Spinal cord (tissue), 9 donors: ENCODE measurements at regions not wholly inside any gene's neighbourhood (a gene's known extent, or its start where the extent isn't known, plus 50 kb on each side); places are given as distances from the start of the nearest gene placed in this dataset.

Source experiments
- DNase-seq, 6 donors: peaks; one replicate each; pipeline versions ENCODE4 v3.0.0 to v3.0.0-alpha.2; 2013 to 2015; ENCODE audit warnings: low spot score in 6 of 6, low read depth in 4 of 6
- H3K27ac ChIP-seq: one replicate; pipeline ENCODE4 v1.5.1; 2013; ENCODE audit warnings: low read depth, low read length, control low read depth
- H3K27me3 ChIP-seq: one replicate; pipeline ENCODE4 v1.6.1; 2013; ENCODE audit warnings: low read length; ENCODE audit not compliant: control insufficient read depth, insufficient read depth
- H3K36me3 ChIP-seq: one replicate; pipeline ENCODE4 v1.6.1; 2013; ENCODE audit warnings: low read length; ENCODE audit not compliant: control insufficient read depth, insufficient read depth
- H3K4me1 ChIP-seq: one replicate; pipeline ENCODE4 v1.6.1; 2013; ENCODE audit warnings: low read length; ENCODE audit not compliant: control insufficient read depth, insufficient read depth
- H3K4me3 ChIP-seq: one replicate; pipeline ENCODE4 v1.5.1; 2013; ENCODE audit warnings: low read depth, low read length, control low read depth
- H3K9me3 ChIP-seq: one replicate; pipeline ENCODE4 v1.6.1; 2013; ENCODE audit warnings: low read length; ENCODE audit not compliant: control insufficient read depth, insufficient read depth
- WGBS: methylation state at CpG from one replicate; pipeline ENCODE4 v1.1.5; 2013; ENCODE audit warnings: missing lambda C conversion rate; ENCODE audit not compliant: insufficient coverage; 5-methylcytosine and 5-hydroxymethylcytosine counted together
- donor health status: healthy.

GRCh38 chr19:56942756-56943155 lies 102.2 kb upstream of the PEG3 start:
- Histone ChIP-seq H3K36me3 (no peaks in the 10 kb centered on the region), H3K9me3 (peaks cover 2% of the 10 kb centered on the region), H3K4me1 (peaks cover 10% of the 10 kb centered on the region), H3K27ac (no peak overlapping the region), H3K4me3 (no peak overlapping the region), H3K27me3 (no peaks in the 10 kb centered on the region)
- WGBS, result 27% methylated on average over 11 of the region's 17 CpGs
- peak in 2 of 6 donors; percentile 46 to 61 for DNase-seq

GRCh38 chr19:56946159-56946558 lies 105.6 kb upstream of the PEG3 start:
- peak in 5 of 6 donors; percentile 74 to 98 (median 84) for DNase-seq
- H3K4me3 ChIP-seq, result no peak overlapping the region
- H3K36me3 ChIP-seq, result no peaks in the 10 kb centered on the region
- H3K27ac ChIP-seq, result peak overlapping the region; percentile 43
- 0% methylated on average over 3 of the region's 6 CpGs for whole genome bisulfite sequencing
- H3K27me3 ChIP-seq, result no peaks in the 10 kb centered on the region
- H3K4me1 ChIP-seq, result peaks cover 13% of the 10 kb centered on the region
- H3K9me3 ChIP-seq, result peaks cover 2% of the 10 kb centered on the region

GRCh38 chr19:56947206-56947605 lies 106.7 kb upstream of the PEG3 start:
- Histone ChIP-seq H3K27me3 (no peaks in the 10 kb centered on the region), H3K4me1 (peaks cover 13% of the 10 kb centered on the region), H3K9me3 (peaks cover 2% of the 10 kb centered on the region), H3K4me3 (no peak overlapping the region), H3K27ac (no peak overlapping the region), H3K36me3 (no peaks in the 10 kb centered on the region)
- 67% methylated on average over 3 of the region's 7 CpGs for WGBS
- no peak for DNase-seq

- Histone ChIP-seq H3K4me3 (no peak overlapping the region), H3K27me3 (no peaks in the 10 kb centered on the region), H3K36me3 (no peaks in the 10 kb centered on the region), H3K27ac (no peak overlapping the region), H3K4me1 (peaks cover 13% of the 10 kb centered on the region), H3K9me3 (no peaks in the 10 kb centered on the region)
- DNase-seq, result no peak
- 22% methylated on average over 8 of the region's 9 CpGs for WGBS
Observed at GRCh38 chr19:56949626-56950025, 109.1 kb upstream of the PEG3 start.

- 93% methylated on average over 6 of the region's 10 CpGs for WGBS
Observed at GRCh38 chr19:56951672-56952071, 111.1 kb upstream of the PEG3 start.

GRCh38 chr19:56953470-56953869 lies 112.9 kb upstream of the PEG3 start:
- Histone ChIP-seq H3K36me3 (no peaks in the 10 kb centered on the region), H3K4me1 (peaks cover 7% of the 10 kb centered on the region), H3K9me3 (no peaks in the 10 kb centered on the region), H3K27me3 (no peaks in the 10 kb centered on the region), H3K27ac (no peak overlapping the region), H3K4me3 (no peak overlapping the region)
- no CpG with 5 or more reads among the region's 5 CpGs for WGBS
- peak in 1 of 6 donors; percentile 80 for DNase-seq

More at GRCh38 chr19:56951672-56952071, 111.1 kb upstream of the PEG3 start:
- H3K4me3 ChIP-seq, result no peak overlapping the region
- H3K4me1 ChIP-seq, result peaks cover 3% of the 10 kb centered on the region
- no peaks in the 10 kb centered on the region for H3K9me3 ChIP-seq
- H3K27me3 ChIP-seq, result no peaks in the 10 kb centered on the region
- DNase-seq, result no peak
- H3K36me3 ChIP-seq, result no peaks in the 10 kb centered on the region
- no peak overlapping the region for H3K27ac ChIP-seq

- H3K4me3 ChIP-seq, result no peak overlapping the region
- no peaks in the 10 kb centered on the region for H3K9me3 ChIP-seq
- no peak overlapping the region for H3K27ac ChIP-seq
- no peak for DNase-seq
- no peaks in the 10 kb centered on the region for H3K36me3 ChIP-seq
- WGBS, result 77% methylated on average over 13 of the region's 15 CpGs
- H3K27me3 ChIP-seq, result no peaks in the 10 kb centered on the region
- peaks cover 13% of the 10 kb centered on the region for H3K4me1 ChIP-seq
Observed at GRCh38 chr19:56955637-56956216, 115.2 kb upstream of the PEG3 start.

- WGBS, result 71% methylated on average over 4 of the region's 14 CpGs
- Histone ChIP-seq H3K27ac (no peak overlapping the region), H3K27me3 (no peaks in the 10 kb centered on the region), H3K4me1 (peaks cover 15% of the 10 kb centered on the region), H3K9me3 (no peaks in the 10 kb centered on the region), H3K36me3 (no peaks in the 10 kb centered on the region), H3K4me3 (no peak overlapping the region)
- no peak for DNase-seq
Observed at GRCh38 chr19:56956503-56957226, 116.1 kb upstream of the PEG3 start.

- H3K4me1 ChIP-seq, result peaks cover 15% of the 10 kb centered on the region
- H3K4me3 ChIP-seq, result no peak overlapping the region
- no peaks in the 10 kb centered on the region for H3K9me3 ChIP-seq
- no peaks in the 10 kb centered on the region for H3K27me3 ChIP-seq
- no peak for DNase-seq
- no peak overlapping the region for H3K27ac ChIP-seq
- H3K36me3 ChIP-seq, result no peaks in the 10 kb centered on the region
- WGBS, result 39% methylated on average over 3 of the region's 4 CpGs
Observed at GRCh38 chr19:56959205-56959604, 118.7 kb upstream of the PEG3 start.

GRCh38 chr19:56960959-56961543 lies 120.5 kb upstream of the PEG3 start:
- no peaks in the 10 kb centered on the region for H3K9me3 ChIP-seq
- H3K36me3 ChIP-seq, result no peaks in the 10 kb centered on the region
- 89% methylated on average over 4 of the region's 7 CpGs for WGBS
- no peaks in the 10 kb centered on the region for H3K27me3 ChIP-seq
- peaks cover 22% of the 10 kb centered on the region for H3K4me1 ChIP-seq
- DNase-seq, result no peak
- H3K4me3 ChIP-seq, result no peak overlapping the region
- no peak overlapping the region for H3K27ac ChIP-seq
